ENCODE measurements at regions not wholly inside any gene's neighbourhood (a gene's known extent, or its start where the extent isn't known, plus 50 kb on each side); places are given as distances from the start of the nearest gene placed in this dataset.

- TF ChIP-seq, protein P1, sequence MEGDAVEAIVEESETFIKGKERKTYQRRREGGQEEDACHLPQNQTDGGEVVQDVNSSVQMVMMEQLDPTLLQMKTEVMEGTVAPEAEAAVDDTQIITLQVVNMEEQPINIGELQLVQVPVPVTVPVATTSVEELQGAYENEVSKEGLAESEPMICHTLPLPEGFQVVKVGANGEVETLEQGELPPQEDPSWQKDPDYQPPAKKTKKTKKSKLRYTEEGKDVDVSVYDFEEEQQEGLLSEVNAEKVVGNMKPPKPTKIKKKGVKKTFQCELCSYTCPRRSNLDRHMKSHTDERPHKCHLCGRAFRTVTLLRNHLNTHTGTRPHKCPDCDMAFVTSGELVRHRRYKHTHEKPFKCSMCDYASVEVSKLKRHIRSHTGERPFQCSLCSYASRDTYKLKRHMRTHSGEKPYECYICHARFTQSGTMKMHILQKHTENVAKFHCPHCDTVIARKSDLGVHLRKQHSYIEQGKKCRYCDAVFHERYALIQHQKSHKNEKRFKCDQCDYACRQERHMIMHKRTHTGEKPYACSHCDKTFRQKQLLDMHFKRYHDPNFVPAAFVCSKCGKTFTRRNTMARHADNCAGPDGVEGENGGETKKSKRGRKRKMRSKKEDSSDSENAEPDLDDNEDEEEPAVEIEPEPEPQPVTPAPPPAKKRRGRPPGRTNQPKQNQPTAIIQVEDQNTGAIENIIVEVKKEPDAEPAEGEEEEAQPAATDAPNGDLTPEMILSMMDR (IDR thresholded peaks at IDR 0.05; ENCODE audit: insufficient read depth, low read depth, low read length): no peak
- ChIA-PET POLR2A (no interaction called here), CTCF (no interaction called here)
- Histone ChIP-seq H3K27me3 (ENCODE audit: control insufficient read depth, insufficient read depth, low read length) (no peaks in the 10 kb centered on the region), H3K4me3 (ENCODE audit: low read depth, low read length) (no peak overlapping the region), H3K36me3 (ENCODE audit: control insufficient read depth, insufficient read depth, low read length) (no peaks in the 10 kb centered on the region)
- DNase-seq (ENCODE audit: low read depth): no peak
Measured at GRCh38 chr1:73180397-73181189, 898.3 kb upstream of the NEGR1 start.

DNA sequence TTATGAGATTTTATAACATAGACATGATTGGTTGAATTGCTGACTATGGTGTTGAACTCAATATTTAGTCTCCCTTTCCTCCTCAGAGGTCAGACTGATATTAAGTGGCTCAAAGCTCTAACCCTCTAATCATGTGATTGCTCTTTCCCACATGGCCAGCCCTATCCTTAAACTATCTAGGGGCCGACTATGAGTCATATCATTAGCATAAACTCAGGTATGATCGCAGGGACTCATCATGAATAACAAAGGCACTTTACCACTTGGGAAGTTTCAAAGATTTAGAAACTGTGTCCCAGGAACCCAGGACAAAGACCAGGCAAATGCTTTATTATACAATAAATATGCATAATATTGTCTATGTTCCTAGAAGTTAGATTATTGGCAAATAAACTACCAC, 894.6 kb upstream of the NEGR1 start:
- H3K36me3 ChIP-seq (ENCODE audit: control insufficient read depth, insufficient read depth, low read length): no peaks in the 10 kb centered on the region
- no peak overlapping the region for H3K4me3 ChIP-seq (ENCODE audit: low read depth, low read length)
- POLR2A ChIA-PET: no interaction called here
- TF ChIP-seq, protein P1 (IDR thresholded peaks at IDR 0.05; ENCODE audit: insufficient read depth, low read depth, low read length): no peak
- CTCF ChIA-PET: no interaction called here
- H3K27me3 ChIP-seq (ENCODE audit: control insufficient read depth, insufficient read depth, low read length): no peaks in the 10 kb centered on the region
- DNase-seq (ENCODE audit: low read depth): no peak

- ChIA-PET POLR2A (no interaction called here), CTCF (no interaction called here)
- H3K27me3 ChIP-seq (ENCODE audit: control insufficient read depth, insufficient read depth, low read length): no peaks in the 10 kb centered on the region
- DNase-seq (ENCODE audit: low read depth): no peak
- no peaks in the 10 kb centered on the region for H3K36me3 ChIP-seq (ENCODE audit: control insufficient read depth, insufficient read depth, low read length)
- H3K4me3 ChIP-seq (ENCODE audit: low read depth, low read length): no peak overlapping the region
- TF ChIP-seq, protein P1 (IDR thresholded peaks at IDR 0.05; ENCODE audit: insufficient read depth, low read depth, low read length): no peak
Measured at GRCh38 chr1:73167009-73167657, 884.8 kb upstream of the NEGR1 start.

GRCh38 chr1:73162564-73162963, 880.2 kb upstream of the NEGR1 start:
- Histone ChIP-seq H3K4me3 (ENCODE audit: low read depth, low read length) (no peak overlapping the region), H3K36me3 (ENCODE audit: control insufficient read depth, insufficient read depth, low read length) (no peaks in the 10 kb centered on the region), H3K27me3 (ENCODE audit: control insufficient read depth, insufficient read depth, low read length) (no peaks in the 10 kb centered on the region)
- no peak for DNase-seq (ENCODE audit: low read depth)
- POLR2A ChIA-PET: no interaction called here
- TF ChIP-seq, protein P1 (IDR thresholded peaks at IDR 0.05; ENCODE audit: insufficient read depth, low read depth, low read length): no peak
- CTCF ChIA-PET: no interaction called here

DNA sequence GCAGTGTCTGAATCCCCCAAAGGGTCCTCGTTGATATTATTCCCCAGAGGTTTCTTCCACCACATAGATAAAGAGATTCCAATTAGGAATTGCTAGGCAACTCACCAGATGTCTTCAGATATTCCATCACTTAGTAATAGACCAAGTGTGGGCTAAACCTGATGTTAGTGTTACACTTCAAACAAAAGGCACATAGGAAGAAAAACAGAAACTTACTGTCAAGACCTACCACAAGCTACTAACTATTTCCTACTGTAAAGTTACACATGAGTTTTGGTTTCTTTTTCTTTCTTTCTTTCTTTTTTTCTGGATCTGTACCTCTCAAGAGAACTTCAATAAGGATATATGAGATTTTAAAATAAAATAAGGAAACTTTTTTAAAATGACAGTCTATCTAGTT, 879.1 kb upstream of the NEGR1 start:
- ChIA-PET POLR2A (no interaction called here), CTCF (no interaction called here)
- Histone ChIP-seq H3K36me3 (ENCODE audit: control insufficient read depth, insufficient read depth, low read length) (no peaks in the 10 kb centered on the region), H3K27me3 (ENCODE audit: control insufficient read depth, insufficient read depth, low read length) (no peaks in the 10 kb centered on the region), H3K4me3 (ENCODE audit: low read depth, low read length) (no peak overlapping the region)
- DNase-seq (ENCODE audit: low read depth): no peak
- TF ChIP-seq, protein P1 (IDR thresholded peaks at IDR 0.05; ENCODE audit: insufficient read depth, low read depth, low read length): no peak

Data from BJ (cell line).